Hepatocyte (in vitro differentiated cells): ENCODE measurements at regions not wholly inside any gene's neighbourhood (a gene's known extent, or its start where the extent isn't known, plus 50 kb on each side); places are given as distances from the start of the nearest gene placed in this dataset.

Experiments
- EZH2 ChIP-seq: fragments of 200-600 bp; sonication (generic); IDR thresholded peaks from 2 replicates; pipeline ENCODE4 v1.6.1; 2016; ENCODE audit warnings: antibody characterized with exemption, mild to moderate bottlenecking, borderline replicate concordance
- TF ChIP-seq, protein P1 (sequence below): fragments of 200-600 bp; sonication (generic); IDR thresholded peaks from 2 replicates; pipeline ENCODE4 v1.5.1; 2016; ENCODE audit warnings: antibody characterized with exemption, mild to moderate bottlenecking; ENCODE audit not compliant: poor library complexity

GRCh38 chr10:24115403-24115802, 93.5 kb upstream of the KIAA1217 start:
- TF ChIP-seq, protein P1, sequence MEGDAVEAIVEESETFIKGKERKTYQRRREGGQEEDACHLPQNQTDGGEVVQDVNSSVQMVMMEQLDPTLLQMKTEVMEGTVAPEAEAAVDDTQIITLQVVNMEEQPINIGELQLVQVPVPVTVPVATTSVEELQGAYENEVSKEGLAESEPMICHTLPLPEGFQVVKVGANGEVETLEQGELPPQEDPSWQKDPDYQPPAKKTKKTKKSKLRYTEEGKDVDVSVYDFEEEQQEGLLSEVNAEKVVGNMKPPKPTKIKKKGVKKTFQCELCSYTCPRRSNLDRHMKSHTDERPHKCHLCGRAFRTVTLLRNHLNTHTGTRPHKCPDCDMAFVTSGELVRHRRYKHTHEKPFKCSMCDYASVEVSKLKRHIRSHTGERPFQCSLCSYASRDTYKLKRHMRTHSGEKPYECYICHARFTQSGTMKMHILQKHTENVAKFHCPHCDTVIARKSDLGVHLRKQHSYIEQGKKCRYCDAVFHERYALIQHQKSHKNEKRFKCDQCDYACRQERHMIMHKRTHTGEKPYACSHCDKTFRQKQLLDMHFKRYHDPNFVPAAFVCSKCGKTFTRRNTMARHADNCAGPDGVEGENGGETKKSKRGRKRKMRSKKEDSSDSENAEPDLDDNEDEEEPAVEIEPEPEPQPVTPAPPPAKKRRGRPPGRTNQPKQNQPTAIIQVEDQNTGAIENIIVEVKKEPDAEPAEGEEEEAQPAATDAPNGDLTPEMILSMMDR: no peak
- TF ChIP-seq EZH2: no peak
